GDM1 (cell line): ENCODE measurements at regions not wholly inside any gene's neighbourhood (a gene's known extent, or its start where the extent isn't known, plus 50 kb on each side); places are given as distances from the start of the nearest gene placed in this dataset.
"Not testable (repeated sequence)": the region's sequence is repeated elsewhere in the genome, so short reads cannot be mapped to it uniquely, and the experiment has no call there.

Experiments
- DNase-seq: peaks from one replicate; lab custom pipeline; 2025; lab: John Stamatoyannopoulos, UW

- DNase-seq: no peak
Observed at GRCh38 chr4:116544946-116545345, 540.4 kb downstream of the TRAM1L1 start.

DNA sequence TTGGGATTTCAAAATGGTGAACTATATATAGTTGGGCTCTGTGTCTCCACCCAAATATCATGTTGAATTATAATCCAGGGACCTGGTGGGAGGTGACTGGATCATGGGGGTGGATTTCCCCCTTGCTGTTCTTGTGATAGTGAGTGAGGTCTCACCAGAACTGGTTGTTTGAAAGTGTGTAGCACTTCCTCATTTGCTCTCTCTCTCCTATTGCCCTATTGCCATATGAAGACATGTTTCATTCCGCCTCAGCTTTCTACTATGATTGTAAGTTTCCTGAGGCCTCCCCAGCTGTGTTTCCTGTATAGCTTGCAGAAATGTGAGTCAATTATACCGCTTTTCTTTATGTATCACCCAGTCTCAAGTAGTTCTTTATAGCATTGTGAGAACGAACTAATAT is 545.6 kb downstream of the TRAM1L1 start:
- DNase-seq: no peak

- DNase-seq: no peak
Observed at GRCh38 chr4:116537828-116538227, 547.5 kb downstream of the TRAM1L1 start.

GRCh38 chr4:116536024-116536423 is 549.4 kb downstream of the TRAM1L1 start:
- DNase-seq: not testable (repeated sequence)

- peak; percentile 13 for DNase-seq
Observed at GRCh38 chr4:116531870-116532269, 553.5 kb downstream of the TRAM1L1 start.

DNA sequence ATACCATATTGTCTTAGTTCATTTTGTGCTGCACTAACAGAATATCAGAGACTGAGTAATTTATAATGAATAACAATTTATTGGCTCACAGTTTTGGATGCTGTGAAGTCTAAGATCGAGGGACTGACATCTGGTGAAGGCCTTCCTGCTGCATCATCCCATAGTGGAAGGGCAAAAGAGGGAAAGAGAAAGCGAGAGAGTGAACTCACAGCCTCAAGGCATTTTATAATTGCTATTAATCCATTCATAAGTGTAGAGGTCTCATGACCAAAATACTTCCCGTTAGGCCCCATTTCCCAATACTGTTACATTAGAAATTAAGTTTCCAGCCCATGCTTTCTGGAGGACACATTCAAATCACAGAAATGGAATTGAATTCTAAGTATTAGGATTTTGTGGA is 554.4 kb downstream of the TRAM1L1 start:
- no peak for DNase-seq

DNA sequence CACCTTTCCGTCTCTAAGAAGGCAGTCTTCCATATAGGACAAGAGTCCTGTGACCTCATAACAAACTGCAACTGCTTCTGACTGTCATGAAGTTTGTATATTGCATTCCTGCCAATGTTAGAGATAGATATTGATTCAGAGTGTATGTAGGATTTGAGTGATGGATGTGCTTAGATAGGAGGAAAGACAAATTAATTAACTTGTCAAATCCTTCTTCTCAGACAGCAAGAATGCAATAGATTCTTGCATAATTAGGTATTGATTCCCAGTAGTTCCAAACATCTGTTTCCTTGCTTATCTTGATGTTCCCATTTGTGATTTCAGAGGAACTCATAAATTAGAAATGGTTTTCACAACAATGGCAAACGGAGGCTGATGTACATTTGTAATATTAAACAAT is 555.3 kb downstream of the TRAM1L1 start:
- no peak for DNase-seq

DNA sequence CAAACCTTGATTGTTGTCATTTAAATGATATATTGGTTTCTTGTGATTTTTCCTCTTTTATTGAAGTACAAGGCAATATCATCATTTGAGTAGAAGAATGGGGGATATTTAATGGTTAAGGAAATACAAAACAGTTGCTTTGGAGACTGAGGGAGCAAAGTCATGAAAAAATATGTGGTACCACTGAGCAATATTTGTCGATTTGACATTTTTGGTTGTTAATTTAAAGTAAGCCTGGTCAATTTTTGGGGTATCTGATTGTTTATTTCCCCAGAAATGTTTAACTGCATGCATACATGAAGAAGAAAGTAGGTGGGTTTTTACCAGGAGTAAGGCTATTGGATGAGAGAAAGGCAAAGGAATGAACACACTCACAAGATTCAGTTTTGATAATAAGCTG is 556.2 kb downstream of the TRAM1L1 start:
- no peak for DNase-seq

DNA sequence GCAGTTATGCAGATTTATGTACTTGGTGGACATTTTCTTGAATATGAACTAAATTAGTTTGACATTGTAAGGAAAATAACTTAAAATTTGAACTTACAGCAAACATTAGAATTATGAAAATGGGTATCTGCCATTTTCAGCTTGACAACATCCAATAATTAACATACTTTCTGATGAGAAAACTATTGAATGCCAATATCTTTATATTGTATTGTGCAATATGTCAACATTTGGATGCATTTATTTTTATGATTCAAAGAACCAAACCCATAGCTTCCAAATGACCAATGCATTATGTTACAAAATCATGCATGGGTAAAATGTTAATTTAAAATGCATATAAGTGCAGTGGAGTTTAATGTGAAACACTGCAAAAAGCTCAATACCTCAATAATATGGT is 562.5 kb downstream of the TRAM1L1 start:
- no peak for DNase-seq

DNA sequence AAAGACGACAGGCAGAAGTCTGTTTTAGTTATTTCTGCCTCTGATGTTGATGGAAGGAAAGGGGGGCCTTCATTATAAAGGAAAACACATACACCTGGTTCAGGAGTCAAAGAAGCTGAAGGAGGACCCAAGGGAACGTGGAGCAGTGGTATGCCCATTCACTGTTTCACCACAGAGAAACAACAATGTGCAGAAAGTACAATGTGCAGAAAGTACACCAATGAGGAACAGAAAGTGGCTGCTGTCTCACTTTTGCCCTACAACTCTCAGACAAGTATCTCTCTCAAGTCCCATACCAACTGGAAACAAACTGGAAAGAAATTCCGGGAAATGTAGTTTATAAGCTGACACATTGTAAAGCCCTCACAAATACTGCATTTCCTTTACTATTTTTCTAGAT is 564.5 kb downstream of the TRAM1L1 start:
- no peak for DNase-seq

DNA sequence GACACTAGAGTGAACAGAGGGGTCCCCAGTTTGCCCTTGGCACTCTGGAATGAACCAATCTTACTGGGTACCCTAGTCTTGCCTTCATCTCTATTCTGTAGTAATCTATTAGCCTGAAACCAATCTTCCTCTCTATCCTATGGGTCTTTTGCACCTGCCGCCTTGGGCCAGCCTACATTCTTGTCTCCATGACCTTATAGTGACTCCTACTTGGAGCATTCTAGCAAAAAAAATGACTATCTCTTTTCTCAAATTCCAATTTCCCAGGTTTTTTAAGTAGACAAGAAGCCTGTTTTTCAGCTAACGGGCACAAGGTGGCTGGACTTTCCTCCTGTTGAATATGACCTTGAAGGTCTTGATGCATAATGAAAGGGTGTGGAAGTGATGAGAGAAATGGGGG is 568.7 kb downstream of the TRAM1L1 start:
- no peak for DNase-seq

DNA sequence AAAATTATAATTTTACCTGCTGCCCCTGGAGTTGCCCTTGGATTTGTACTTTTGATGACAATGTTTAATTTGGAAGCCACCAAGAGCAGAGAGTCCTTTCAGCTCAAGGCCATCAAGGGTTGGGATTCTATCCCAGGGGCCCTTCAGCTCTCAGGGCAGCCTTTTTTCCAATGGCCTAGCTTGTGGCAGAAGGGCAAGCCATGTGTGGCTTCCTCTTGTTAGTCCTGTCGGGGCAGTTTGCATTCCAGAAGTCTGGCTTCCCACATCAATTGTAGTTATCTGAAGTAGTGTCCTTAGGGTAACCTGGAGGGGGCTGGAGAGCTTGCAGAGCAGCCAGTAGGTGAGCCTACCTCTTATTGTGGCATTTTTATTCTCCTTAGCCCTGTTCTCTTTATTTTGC is 569.4 kb downstream of the TRAM1L1 start:
- DNase-seq: no peak

GRCh38 chr4:116512552-116512951 is 572.8 kb downstream of the TRAM1L1 start:
- DNase-seq: no peak

- DNase-seq: no peak
Observed at GRCh38 chr4:116501954-116502353, 583.4 kb downstream of the TRAM1L1 start.

- no peak for DNase-seq
Observed at GRCh38 chr4:116500225-116500624, 585.2 kb downstream of the TRAM1L1 start.

DNA sequence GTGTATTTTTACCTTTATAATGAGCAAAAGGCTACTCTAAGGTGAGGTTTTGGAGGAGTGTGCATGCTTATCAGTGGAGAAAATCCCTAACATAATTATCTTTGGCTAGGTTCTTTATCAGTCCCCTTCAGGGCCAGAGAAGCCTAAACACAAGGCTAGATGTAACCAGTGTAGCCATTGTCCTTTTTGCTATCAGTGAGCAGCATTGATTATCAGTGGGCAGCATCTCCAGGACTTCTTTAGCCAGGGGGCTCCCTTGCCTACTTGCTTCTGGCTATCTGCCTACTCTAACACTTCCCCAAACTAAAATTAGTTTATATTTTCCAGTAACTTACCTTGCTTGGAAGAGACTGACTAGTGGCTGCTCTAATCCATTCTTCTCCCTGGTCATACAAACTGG is 595.6 kb downstream of the TRAM1L1 start:
- DNase-seq: no peak

GRCh38 chr4:116486401-116486800 is 599.0 kb downstream of the TRAM1L1 start:
- no peak for DNase-seq

- DNase-seq: no peak
Observed at GRCh38 chr4:116480546-116480945, 604.8 kb downstream of the TRAM1L1 start.

GRCh38 chr4:116478343-116478742 is 607.0 kb downstream of the TRAM1L1 start:
- DNase-seq: no peak

GRCh38 chr4:116469582-116469981 is 615.8 kb downstream of the TRAM1L1 start:
- DNase-seq: no peak

DNA sequence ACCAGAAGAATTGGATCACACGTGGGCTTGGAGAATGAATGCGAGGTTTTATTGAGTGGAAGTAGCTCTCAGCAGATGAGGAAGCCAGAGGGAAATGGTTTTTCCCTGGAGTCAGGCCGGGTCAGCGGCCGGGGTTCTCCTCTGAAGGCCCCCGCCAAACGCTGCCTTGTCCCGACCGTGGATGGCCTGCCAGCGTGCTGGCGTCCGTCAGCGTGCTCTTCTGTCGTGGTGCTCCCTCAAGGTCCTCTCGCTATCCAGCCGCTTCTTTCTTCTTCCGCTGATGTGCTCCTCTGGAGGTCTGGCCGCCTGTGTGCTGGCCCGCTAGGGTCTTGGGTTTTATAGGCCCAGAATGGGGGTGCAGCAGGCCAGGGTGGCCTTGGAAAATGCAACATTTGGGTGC is 632.2 kb downstream of the TRAM1L1 start:
- DNase-seq: no peak

DNA sequence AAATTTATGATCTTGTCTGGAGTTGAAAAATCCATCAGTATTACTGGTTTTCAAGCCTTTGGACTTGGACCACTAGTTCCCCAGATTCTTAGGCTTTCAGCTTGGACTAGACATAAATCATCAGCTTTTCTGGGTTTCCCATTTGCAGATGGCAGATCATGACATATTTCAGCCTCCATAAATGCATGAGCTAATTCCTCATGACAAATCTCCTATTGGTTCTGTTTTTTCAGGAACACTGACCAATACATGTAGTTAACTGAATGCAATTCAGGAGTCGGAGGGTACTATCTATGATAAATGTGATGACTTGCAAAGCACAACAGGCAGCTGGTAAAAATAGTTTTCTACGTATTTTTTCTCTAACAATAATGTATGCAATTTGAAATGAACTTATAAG is 635.6 kb downstream of the TRAM1L1 start:
- no peak for DNase-seq

DNA sequence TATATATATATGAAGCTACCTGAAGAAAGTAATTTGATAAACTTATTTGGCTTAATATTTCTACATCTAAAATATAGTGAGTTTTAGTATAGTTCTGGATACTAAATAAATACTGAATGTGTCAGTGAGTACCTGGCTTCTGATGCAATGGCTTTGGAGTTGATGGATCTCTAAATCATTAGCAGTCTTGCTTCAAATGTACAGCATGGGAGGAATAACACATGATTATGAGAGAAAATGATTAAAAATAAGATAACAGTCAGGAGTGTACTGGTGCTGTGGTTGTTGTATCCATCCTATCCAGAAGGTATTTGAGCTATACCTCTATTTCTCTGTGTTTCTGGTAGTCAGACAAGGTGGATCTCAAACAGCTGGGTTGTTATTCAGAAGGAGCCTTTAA is 641.3 kb downstream of the TRAM1L1 start:
- no peak for DNase-seq

DNA sequence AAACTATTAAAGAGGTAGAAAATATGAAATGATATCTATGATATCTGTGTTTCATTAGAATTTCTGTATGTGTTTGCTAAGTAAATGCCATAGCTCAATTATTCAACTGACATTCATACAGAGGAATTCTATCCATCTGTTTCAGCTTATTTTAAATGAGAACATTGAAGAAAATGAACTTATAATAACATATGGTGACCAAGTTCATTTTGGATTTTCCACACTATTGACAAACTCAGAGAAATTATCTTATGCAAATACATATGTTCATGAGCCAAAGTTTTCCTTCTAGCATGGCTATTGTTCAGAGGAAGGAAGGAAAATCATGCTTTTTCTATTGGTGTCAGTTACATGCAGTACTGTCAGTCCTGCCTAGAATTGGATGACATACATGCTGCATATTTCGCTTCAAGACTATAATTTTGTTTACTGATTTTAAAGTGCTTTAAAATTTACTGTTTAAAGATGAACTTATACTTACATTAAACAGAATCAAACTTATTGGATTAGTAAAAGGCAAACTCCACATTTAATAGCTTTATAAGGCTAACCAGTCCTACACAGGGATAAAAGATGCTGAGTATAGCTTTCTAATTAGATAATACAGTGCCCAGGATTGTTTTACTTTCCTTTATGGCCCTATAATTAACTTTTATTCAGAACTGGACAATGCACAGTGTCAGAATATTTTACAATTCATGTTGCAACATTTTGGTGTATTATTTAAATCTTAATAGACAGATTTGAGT is 646.2 kb downstream of the TRAM1L1 start:
- no peak for DNase-seq
